Activated T-cell treated with anti-CD3 and anti-CD28 coated beads for 48 hours (primary cell): ENCODE measurements at regions not wholly inside any gene's neighbourhood (a gene's known extent, or its start where the extent isn't known, plus 50 kb on each side); places are given as distances from the start of the nearest gene placed in this dataset.
"Not testable (repeated sequence)": the region's sequence is repeated elsewhere in the genome, so short reads cannot be mapped to it uniquely, and the experiment has no call there.

ENCODE experiments used
- DNase-seq: peaks from one replicate; pipeline ENCODE4 v3.0.0-alpha.2; 2020; ENCODE audit warnings: low read depth

GRCh38 chr4:60656171-60656570 lies 544.0 kb upstream of the ADGRL3 start:
- no peak for DNase-seq

GRCh38 chr4:60657041-60657440 lies 543.1 kb upstream of the ADGRL3 start:
- no peak for DNase-seq

GRCh38 chr4:60657807-60658206 lies 542.3 kb upstream of the ADGRL3 start:
- no peak for DNase-seq

GRCh38 chr4:60663769-60664168 lies 536.4 kb upstream of the ADGRL3 start:
- DNase-seq, result no peak

GRCh38 chr4:60682901-60683300 lies 517.2 kb upstream of the ADGRL3 start:
- no peak for DNase-seq

- no peak for DNase-seq
Observed at GRCh38 chr4:60683357-60683756, 516.8 kb upstream of the ADGRL3 start.

- no peak for DNase-seq
Observed at GRCh38 chr4:60683973-60684372, 516.2 kb upstream of the ADGRL3 start.

- DNase-seq, result not testable (repeated sequence)
Observed at GRCh38 chr4:60696062-60696461, 504.1 kb upstream of the ADGRL3 start.

- no peak for DNase-seq
Observed at GRCh38 chr4:60709061-60709460, 491.1 kb upstream of the ADGRL3 start.

GRCh38 chr4:60718874-60719273 lies 481.3 kb upstream of the ADGRL3 start:
- no peak for DNase-seq

GRCh38 chr4:60721685-60722084 lies 478.4 kb upstream of the ADGRL3 start:
- DNase-seq, result no peak

GRCh38 chr4:60723796-60724195 lies 476.3 kb upstream of the ADGRL3 start:
- no peak for DNase-seq

- no peak for DNase-seq
Observed at GRCh38 chr4:60724623-60725022, 475.5 kb upstream of the ADGRL3 start.

GRCh38 chr4:60726779-60727178 lies 473.3 kb upstream of the ADGRL3 start:
- no peak for DNase-seq

- no peak for DNase-seq
Observed at GRCh38 chr4:60729194-60729593, 470.9 kb upstream of the ADGRL3 start.

- not testable (repeated sequence) for DNase-seq
Observed at GRCh38 chr4:60729764-60730163, 470.4 kb upstream of the ADGRL3 start.

- no peak for DNase-seq
Observed at GRCh38 chr4:60737858-60738257, 462.3 kb upstream of the ADGRL3 start.

- no peak for DNase-seq
Observed at GRCh38 chr4:60743654-60744053, 456.5 kb upstream of the ADGRL3 start.

GRCh38 chr4:60744767-60745166 lies 455.4 kb upstream of the ADGRL3 start:
- no peak for DNase-seq

GRCh38 chr4:60745800-60746571 lies 454.1 kb upstream of the ADGRL3 start:
- no peak for DNase-seq

GRCh38 chr4:60750962-60751361 lies 449.2 kb upstream of the ADGRL3 start:
- DNase-seq, result no peak

GRCh38 chr4:60757986-60758680 lies 442.0 kb upstream of the ADGRL3 start:
- DNase-seq, result no peak

GRCh38 chr4:60759518-60760245 lies 440.4 kb upstream of the ADGRL3 start:
- no peak for DNase-seq
